A172 (cell line): ENCODE measurements at regions not wholly inside any gene's neighbourhood (a gene's known extent, or its start where the extent isn't known, plus 50 kb on each side); places are given as distances from the start of the nearest gene placed in this dataset.

ENCODE experiments used
- DNase-seq: peaks from one replicate; pipeline ENCODE4 v3.0.0-alpha.2; 2015; ENCODE audit warnings: low spot score

GRCh38 chr2:9105601-9106337 lies 100.8 kb upstream of the ASAP2 start:
- DNase-seq, result no peak

GRCh38 chr2:9103663-9104277 lies 100.3 kb upstream of the MBOAT2 start:
- DNase-seq, result no peak

- DNase-seq, result peak; percentile 23
Observed at GRCh38 chr2:9102861-9103662, 99.6 kb upstream of the MBOAT2 start.

GRCh38 chr2:9101763-9102425 lies 98.4 kb upstream of the MBOAT2 start:
- DNase-seq, result no peak

GRCh38 chr2:9100080-9100876 lies 96.8 kb upstream of the MBOAT2 start:
- no peak for DNase-seq

GRCh38 chr2:9099341-9099751 lies 95.9 kb upstream of the MBOAT2 start:
- DNase-seq, result peak; percentile 29

- no peak for DNase-seq
Observed at GRCh38 chr2:9097892-9098291, 94.4 kb upstream of the MBOAT2 start.

GRCh38 chr2:9097239-9097638 lies 93.8 kb upstream of the MBOAT2 start:
- no peak for DNase-seq

- DNase-seq, result no peak
Observed at GRCh38 chr2:9096761-9097160, 93.3 kb upstream of the MBOAT2 start.

- no peak for DNase-seq
Observed at GRCh38 chr2:9095690-9096089, 92.2 kb upstream of the MBOAT2 start.

- DNase-seq, result no peak
Observed at GRCh38 chr2:9095226-9095625, 91.7 kb upstream of the MBOAT2 start.

GRCh38 chr2:9094117-9094516 lies 90.6 kb upstream of the MBOAT2 start:
- no peak for DNase-seq

GRCh38 chr2:9093324-9093723 lies 89.8 kb upstream of the MBOAT2 start:
- no peak for DNase-seq

GRCh38 chr2:9092383-9093282 lies 89.1 kb upstream of the MBOAT2 start:
- no peak for DNase-seq

- DNase-seq, result peak; percentile 15
Observed at GRCh38 chr2:9091811-9092210, 88.3 kb upstream of the MBOAT2 start.

- no peak for DNase-seq
Observed at GRCh38 chr2:9089831-9090230, 86.3 kb upstream of the MBOAT2 start.

GRCh38 chr2:9087121-9087681 lies 83.7 kb upstream of the MBOAT2 start:
- DNase-seq, result peak; percentile 57

- DNase-seq, result no peak
Observed at GRCh38 chr2:9086465-9086864, 83.0 kb upstream of the MBOAT2 start.

GRCh38 chr2:9085353-9085752 lies 81.9 kb upstream of the MBOAT2 start:
- no peak for DNase-seq

- DNase-seq, result no peak
Observed at GRCh38 chr2:9083287-9083686, 79.8 kb upstream of the MBOAT2 start.
